A549 (cell line): ENCODE measurements at regions not wholly inside any gene's neighbourhood (a gene's known extent, or its start where the extent isn't known, plus 50 kb on each side); places are given as distances from the start of the nearest gene placed in this dataset.

ENCODE experiments used
- ATAC-seq, 2 experiments: fragments of 200-7000 bp in 1 of 2; fragments of >200 bp in 1 of 2; cut with Nextera tagmentation in 1 of 2; cut with Tn5 transposase in 1 of 2; 3 replicates each; pipeline versions ENCODE4 v1.8.0 to v1.9.1; 2018 to 2020; ENCODE audit warnings: mild to moderate bottlenecking in 1 of 2, moderate library complexity in 1 of 2
- CTCF ChIA-PET: fragments of 300-600 bp; sonication (Branson Sonifier 250); formaldehyde crosslinking; extraction: SDS; loops from one replicate; lab custom pipeline; 2021; ENCODE audit warnings: antibody characterized with exemption, inconsistent platforms; lab: Yijun Ruan, JAX
- POLR2A ChIA-PET: fragments of 350-600 bp; formaldehyde crosslinking; extraction: SDS; loops from one replicate; lab custom pipeline; 2021; ENCODE audit warnings: antibody characterized with exemption, inconsistent platforms; lab: Yijun Ruan, JAX
- DNase-seq, 2 experiments: peaks; one replicate each; pipeline versions ENCODE4 v3.0.0 to v3.0.0-alpha.2; 2011 to 2016; ENCODE audit warnings: low read depth in 1 of 2, low spot score in 1 of 2
- FAIRE-seq: peaks from 2 replicates; lab custom pipeline; 2011; peaks lifted over from hg19 to GRCh38; lab: Jason Lieb, UNC
- H3K27ac ChIP-seq, 2 experiments: fragments of >200 bp; sonication (Bioruptor Twin); formaldehyde crosslinking; 3 replicates each; pipeline ENCODE4 v1.5.1; 2016 to 2017
- H3K4me1 ChIP-seq: fragments of >200 bp; sonication (Bioruptor Twin); formaldehyde crosslinking; 3 replicates; pipeline ENCODE4 v1.6.1; 2016
- H3K4me2 ChIP-seq: fragments of >200 bp; sonication (Bioruptor Twin); formaldehyde crosslinking; 3 replicates; pipeline ENCODE4 v1.6.1; 2016
- H3K4me3 ChIP-seq: fragments of >200 bp; sonication (Bioruptor Twin); formaldehyde crosslinking; 3 replicates; pipeline ENCODE4 v1.5.1; 2016
- H3K9me3 ChIP-seq: fragments of >200 bp; sonication (Bioruptor Twin); formaldehyde crosslinking; 3 replicates; pipeline ENCODE4 v1.6.1; 2016
- BHLHE40 ChIP-seq: IDR thresholded peaks from 2 replicates; pipeline ENCODE4 v1.6.1; 2012; ENCODE audit warnings: low read depth, low read length, inconsistent platforms
- CBX2 ChIP-seq: fragments of 200-600 bp; sonication (generic); IDR thresholded peaks from 2 replicates; pipeline ENCODE4 v1.6.1; 2016; ENCODE audit warnings: low read depth, mild to moderate bottlenecking, borderline replicate concordance
- CTCF ChIP-seq: fragments of >200 bp; sonication (Bioruptor Twin); formaldehyde crosslinking; IDR thresholded peaks from 3 replicates; pipeline ENCODE4 v1.5.1; 2016
- EHF ChIP-seq: fragments of 250-450 bp; sonication (Bioruptor Pico); IDR thresholded peaks from 2 replicates; pipeline ENCODE4 v1.5.0; 2020; ENCODE audit warnings: mild to moderate bottlenecking
- ESRRA ChIP-seq: fragments of 150-350 bp; IDR thresholded peaks from 2 replicates; pipeline ENCODE4 v1.6.1; 2014; ENCODE audit warnings: mild to moderate bottlenecking, low read length, borderline replicate concordance
- FOSB ChIP-seq: fragments of 250-450 bp; sonication (Bioruptor Pico); IDR thresholded peaks from 2 replicates; pipeline ENCODE4 v1.5.0; 2020; ENCODE audit warnings: mild to moderate bottlenecking, moderate library complexity
- FOXS1 ChIP-seq: fragments of 250-450 bp; sonication (Bioruptor Pico); IDR thresholded peaks from 2 replicates; pipeline ENCODE4 v1.5.0; 2020; ENCODE audit warnings: mild to moderate bottlenecking, moderate library complexity
- HDAC2 ChIP-seq: fragments of 200-600 bp; sonication (generic); IDR thresholded peaks from 2 replicates; pipeline ENCODE4 v1.6.1; 2016
- HES2 ChIP-seq: fragments of >200 bp; sonication (Bioruptor Twin); formaldehyde crosslinking; IDR thresholded peaks from 2 replicates; pipeline ENCODE4 v1.6.1; 2016
- HEYL ChIP-seq: fragments of 250-450 bp; sonication (Bioruptor Pico); IDR thresholded peaks from 2 replicates; pipeline ENCODE4 v1.8.0; 2021; ENCODE audit warnings: mild to moderate bottlenecking, moderate library complexity
- HOXB13 ChIP-seq: fragments of 250-450 bp; sonication (Bioruptor Pico); IDR thresholded peaks from 2 replicates; pipeline ENCODE4 v1.5.0; 2020; ENCODE audit warnings: low read depth, mild to moderate bottlenecking, moderate library complexity
- HOXB5 ChIP-seq: fragments of 250-450 bp; sonication (Bioruptor Pico); IDR thresholded peaks from 2 replicates; pipeline ENCODE4 v1.5.0; 2020; ENCODE audit warnings: mild to moderate bottlenecking, moderate library complexity
- JUN ChIP-seq, 2 experiments: fragments of >200 bp; sonication (Bioruptor Twin); formaldehyde crosslinking; IDR thresholded peaks; 2 replicates in 1 of 2; 3 replicates in 1 of 2; pipeline ENCODE4 v1.6.1; 2016 to 2017
- KDM1A ChIP-seq: fragments of 200-600 bp; sonication (generic); IDR thresholded peaks from 2 replicates; pipeline ENCODE4 v1.6.1; 2016; ENCODE audit warnings: low read depth, mild to moderate bottlenecking
- NFE2L2 ChIP-seq: fragments of 150-350 bp; conservative IDR thresholded peaks from 2 replicates; pipeline ENCODE4 v1.6.1; 2014; ENCODE audit warnings: low read length
- PHF8 ChIP-seq: fragments of 200-600 bp; sonication (generic); IDR thresholded peaks from 2 replicates; pipeline ENCODE4 v1.6.1; 2016; ENCODE audit warnings: low read depth, mild to moderate bottlenecking, antibody characterized with exemption, moderate library complexity, borderline replicate concordance
- POLR2A ChIP-seq: IDR thresholded peaks from 2 replicates; pipeline ENCODE4 v1.6.1; 2012; ENCODE audit warnings: mild to moderate bottlenecking, low read length
- RAD21 ChIP-seq, 2 experiments: fragments of >200 bp in 1 of 2; sonication (Bioruptor Twin) in 1 of 2; formaldehyde crosslinking in 1 of 2; IDR thresholded peaks in 1 of 2; conservative IDR thresholded peaks in 1 of 2; 2 replicates in 1 of 2; 3 replicates in 1 of 2; pipeline ENCODE4 v1.6.1; 2012 to 2018; ENCODE audit warnings: inconsistent platforms in 1 of 2
- RARB ChIP-seq: fragments of 250-450 bp; sonication (Bioruptor Pico); IDR thresholded peaks from 2 replicates; pipeline ENCODE4 v1.8.0; 2021; ENCODE audit warnings: mild to moderate bottlenecking, moderate library complexity
- RCOR1 ChIP-seq: fragments of 150-350 bp; IDR thresholded peaks from 2 replicates; pipeline ENCODE4 v1.6.1; 2014; ENCODE audit warnings: antibody characterized with exemption, low read length, low read depth
- TP53 ChIP-seq: fragments of 250-450 bp; sonication (Bioruptor Pico); IDR thresholded peaks from 2 replicates; pipeline ENCODE4 v1.5.0; 2021; ENCODE audit warnings: mild to moderate bottlenecking, moderate library complexity
- WGBS: methylation state at CpG from one replicate; pipeline ENCODE4 v1.1.6; 2017; ENCODE audit errors: missing lambda C conversion rate; 5-methylcytosine and 5-hydroxymethylcytosine counted together

- TF ChIP-seq RCOR1, result no peak
- no peak for TF ChIP-seq HEYL (CRISPR knock-in tag)
Observed at GRCh38 chr17:33889040-33889439, 366.0 kb upstream of the CCL2 start (continued).

- WGBS, result 0% methylated on average over 2 of the region's 2 CpGs
- DNase-seq, result no peak
- no peak overlapping the region for H3K4me2 ChIP-seq
- no peak for ATAC-seq
- no peaks in the 10 kb centered on the region for H3K9me3 ChIP-seq
- no peak overlapping the region for H3K27ac ChIP-seq
- CTCF ChIA-PET, result interaction anchor here (0.6 to 1.4 kb wide), 2 partner anchors 22 to 472 kb away, joined by 3 read pairs; no protein-coding TSS in a partner anchor
- POLR2A ChIA-PET, result no interaction called here
- H3K4me3 ChIP-seq, result no peak overlapping the region
- H3K4me1 ChIP-seq, result no peaks in the 10 kb centered on the region
- FAIRE-seq, result no peak
- TF ChIP-seq CBX2, result no peak
- TF ChIP-seq ESRRA, result no peak
- TF ChIP-seq HES2, result no peak
- TF ChIP-seq EHF, result no peak
Observed at GRCh38 chr17:33889766-33890165, 365.3 kb upstream of the CCL2 start.

- 5% methylated on average over 6 of the region's 6 CpGs for WGBS
- no peak overlapping the region for H3K4me2 ChIP-seq
- ATAC-seq, result no peak
- ChIA-PET POLR2A (no interaction called here), CTCF (interaction anchor here (1.1 kb wide), 1 partner anchor 1016 kb away, joined by 3 read pairs; the partner anchor contains the start of gene MYO1D)
- TF ChIP-seq BHLHE40, result no peak
- TF ChIP-seq JUN (IDR thresholded peaks at IDR 0.05), result no peak
- TF ChIP-seq RARB (CRISPR knock-in tag), result no peak
- no peak for TF ChIP-seq ESRRA
- no peak for FAIRE-seq
- no peak overlapping the region for H3K4me3 ChIP-seq
- H3K4me1 ChIP-seq, result no peaks in the 10 kb centered on the region
- no peak overlapping the region for H3K27ac ChIP-seq
- no peaks in the 10 kb centered on the region for H3K9me3 ChIP-seq
- DNase-seq, result no peak
Observed at GRCh38 chr17:33892717-33893591, 362.1 kb upstream of the CCL2 start.

GRCh38 chr17:33895491-33895890 is 359.6 kb upstream of the CCL2 start:
- ChIA-PET POLR2A (no interaction called here), CTCF (interaction anchor here (1.0 kb wide), 1 partner anchor 10 kb away, joined by 3 read pairs; no protein-coding TSS in a partner anchor)
- Histone ChIP-seq H3K9me3 (no peaks in the 10 kb centered on the region), H3K4me1 (no peaks in the 10 kb centered on the region), H3K4me2 (no peak overlapping the region), H3K4me3 (no peak overlapping the region), H3K27ac (no peak overlapping the region)
- ATAC-seq (no peak), DNase-seq (no peak), FAIRE-seq (no peak)
- TF ChIP-seq HEYL (CRISPR knock-in tag), result no peak
- TF ChIP-seq HOXB13 (CRISPR knock-in tag), result no peak
- TF ChIP-seq KDM1A, result no peak
- no peak for TF ChIP-seq BHLHE40
- no peak for TF ChIP-seq POLR2A
- no peak for TF ChIP-seq FOSB
- no peak for TF ChIP-seq TP53 (CRISPR knock-in tag)
- TF ChIP-seq RAD21 (conservative IDR thresholded peaks at IDR 0.05 in 1 of 2, IDR thresholded peaks at IDR 0.05 in 1 of 2), result no peak
- no peak for TF ChIP-seq CBX2
- TF ChIP-seq HDAC2, result no peak
- TF ChIP-seq FOXS1 (CRISPR knock-in tag), result no peak
- TF ChIP-seq CTCF, result no peak
- TF ChIP-seq NFE2L2, result no peak
- TF ChIP-seq HOXB5, result no peak
- no peak for TF ChIP-seq HES2
- TF ChIP-seq PHF8, result no peak
- 3% methylated on average over 3 of the region's 3 CpGs for WGBS
